GM23248 (cell line): ENCODE measurements at regions not wholly inside any gene's neighbourhood (a gene's known extent, or its start where the extent isn't known, plus 50 kb on each side); places are given as distances from the start of the nearest gene placed in this dataset.

Source experiments
- DNase-seq: peaks from one replicate; pipeline ENCODE4 v3.0.0-alpha.2; 2015
- H2AFZ ChIP-seq: fragments of 200-600 bp; sonication (generic); 2 replicates; pipeline ENCODE4 v1.6.1; 2016; ENCODE audit warnings: antibody characterized with exemption
- H3F3A ChIP-seq: fragments of 200-600 bp; sonication (generic); 2 replicates; pipeline ENCODE4 v1.6.1; 2016; ENCODE audit warnings: mild to moderate bottlenecking, antibody characterized with exemption, mixed run types; ENCODE audit not compliant: insufficient read depth
- H3K27ac ChIP-seq: fragments of 200-600 bp; sonication (generic); 2 replicates; pipeline ENCODE4 v1.5.1; 2016; ENCODE audit warnings: mild to moderate bottlenecking
- H3K27me3 ChIP-seq: fragments of 200-600 bp; sonication (generic); replicated peaks from 2 replicates; pipeline ENCODE4 v1.6.1; 2016; ENCODE audit warnings: mild to moderate bottlenecking; ENCODE audit not compliant: insufficient read depth
- H3K36me3 ChIP-seq: fragments of 200-600 bp; sonication (generic); 2 replicates; pipeline ENCODE4 v1.6.1; 2016; ENCODE audit warnings: low read depth, mild to moderate bottlenecking
- H3K4me1 ChIP-seq: fragments of 200-600 bp; sonication (generic); 2 replicates; pipeline ENCODE4 v1.6.1; 2016; ENCODE audit warnings: mild to moderate bottlenecking; ENCODE audit not compliant: insufficient read depth
- H3K4me2 ChIP-seq: fragments of 200-600 bp; sonication (generic); one replicate; pipeline ENCODE4 v1.6.1; 2016; ENCODE audit warnings: mild to moderate bottlenecking; ENCODE audit not compliant: unreplicated experiment
- H3K4me3 ChIP-seq: fragments of 200-600 bp; sonication (generic); 2 replicates; pipeline ENCODE4 v1.5.1; 2016; ENCODE audit warnings: mild to moderate bottlenecking
- H3K79me2 ChIP-seq: fragments of 200-600 bp; sonication (generic); 2 replicates; pipeline ENCODE4 v1.6.1; 2016; ENCODE audit warnings: mild to moderate bottlenecking; ENCODE audit not compliant: insufficient read depth
- H3K9ac ChIP-seq: fragments of 200-600 bp; sonication (generic); 2 replicates; pipeline ENCODE4 v1.6.1; 2016; ENCODE audit warnings: mild to moderate bottlenecking
- H3K9me2 ChIP-seq: fragments of 200-600 bp; sonication (generic); 2 replicates; pipeline ENCODE4 v1.6.1; 2016; ENCODE audit warnings: mixed run types, mild to moderate bottlenecking, moderate library complexity; ENCODE audit not compliant: insufficient read depth
- H3K9me3 ChIP-seq: fragments of 200-600 bp; sonication (generic); one replicate; pipeline ENCODE4 v1.6.1; 2017; ENCODE audit warnings: low read depth
- H4K20me1 ChIP-seq: fragments of 200-600 bp; sonication (generic); 2 replicates; pipeline ENCODE4 v1.6.0; 2016; ENCODE audit not compliant: insufficient read depth
- EZH2 ChIP-seq: fragments of 200-600 bp; sonication (generic); IDR thresholded peaks from 2 replicates; pipeline ENCODE4 v1.6.1; 2018; ENCODE audit warnings: antibody characterized with exemption, mild to moderate bottlenecking; ENCODE audit not compliant: insufficient read depth, poor library complexity, severe bottlenecking
- EZH2phosphoT487 ChIP-seq: fragments of 200-600 bp; sonication (generic); IDR thresholded peaks from 2 replicates; pipeline ENCODE4 v1.6.1; 2018; ENCODE audit warnings: antibody characterized with exemption, moderate library complexity, mild to moderate bottlenecking, low read depth; ENCODE audit not compliant: insufficient read depth
- WGBS, 2 experiments: methylation state at CpG; one replicate each; pipeline ENCODE4 v1.1.6; 2015 to 2017; ENCODE audit warnings: low lambda C conversion rate in 2 of 2, low coverage in 1 of 2; ENCODE audit errors: missing lambda C conversion rate in 2 of 2; 5-methylcytosine and 5-hydroxymethylcytosine counted together
- in situ Hi-C: fragments of 300-500 bp; cut with MboI; formaldehyde crosslinking; loops from 2 replicates; pipeline ENCODE4 v1.15.0; 2020

GRCh38 chr4:180788729-180789128 is 1454.5 kb upstream of the TENM3 start:
- H3F3A ChIP-seq: no peaks in the 10 kb centered on the region
- no peak overlapping the region for H2AFZ ChIP-seq
- no peaks in the 10 kb centered on the region for H3K36me3 ChIP-seq
- no peaks in the 10 kb centered on the region for H3K9me3 ChIP-seq
- H3K4me3 ChIP-seq: no peak overlapping the region
- in situ Hi-C loops: no loop called here
- H3K4me2 ChIP-seq: no peak overlapping the region
- no peaks in the 10 kb centered on the region for H3K9me2 ChIP-seq
- no peaks in the 10 kb centered on the region for H4K20me1 ChIP-seq
- 29 to 30% methylated on average over 8 of the region's 8 CpGs for WGBS, 2 experiments
- H3K4me1 ChIP-seq: no peaks in the 10 kb centered on the region
- no peak overlapping the region for H3K9ac ChIP-seq
- no peak overlapping the region for H3K27ac ChIP-seq
- no peaks in the 10 kb centered on the region for H3K27me3 ChIP-seq
- H3K79me2 ChIP-seq: no peaks in the 10 kb centered on the region
- TF ChIP-seq EZH2phosphoT487 (no peak), EZH2 (no peak)
- no peak for DNase-seq

DNA sequence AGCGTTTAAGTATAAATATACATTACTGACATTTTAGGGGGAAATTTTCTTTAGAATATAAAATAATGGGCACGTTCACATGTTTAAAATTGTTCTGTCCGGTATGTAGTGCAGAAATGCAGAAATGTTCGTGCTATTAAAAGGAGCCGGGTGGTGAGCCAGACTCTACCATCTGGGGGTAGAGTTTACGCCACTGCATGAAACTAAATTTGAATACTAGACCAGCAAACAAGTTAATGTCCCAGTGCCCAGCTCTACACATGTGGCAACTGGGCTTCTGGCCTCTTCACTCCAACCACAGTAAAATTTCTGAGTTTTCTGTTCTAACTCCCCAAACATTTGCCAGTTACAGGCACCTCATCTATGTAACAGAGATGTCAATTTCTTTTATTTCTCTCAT is 1453.3 kb upstream of the TENM3 start:
- Histone ChIP-seq H2AFZ (no peak overlapping the region), H3K27ac (no peak overlapping the region), H3F3A (no peaks in the 10 kb centered on the region), H3K9me3 (no peaks in the 10 kb centered on the region), H3K79me2 (no peaks in the 10 kb centered on the region), H4K20me1 (no peaks in the 10 kb centered on the region), H3K4me1 (no peaks in the 10 kb centered on the region), H3K4me2 (no peak overlapping the region), H3K4me3 (no peak overlapping the region), H3K27me3 (no peaks in the 10 kb centered on the region), H3K36me3 (no peaks in the 10 kb centered on the region), H3K9ac (no peak overlapping the region), H3K9me2 (no peaks in the 10 kb centered on the region)
- TF ChIP-seq EZH2: no peak
- TF ChIP-seq EZH2phosphoT487: no peak
- in situ Hi-C loops: no loop called here
- no peak for DNase-seq
- WGBS, 2 experiments: 35 to 41% methylated on average over 6 of the region's 6 CpGs

- H3K4me1 ChIP-seq: no peaks in the 10 kb centered on the region
- H3K9ac ChIP-seq: no peak overlapping the region
- no peaks in the 10 kb centered on the region for H3K79me2 ChIP-seq
- no peaks in the 10 kb centered on the region for H3K9me2 ChIP-seq
- no peak overlapping the region for H2AFZ ChIP-seq
- no peak overlapping the region for H3K4me3 ChIP-seq
- H3F3A ChIP-seq: no peaks in the 10 kb centered on the region
- DNase-seq: no peak
- WGBS, 2 experiments: 7 to 13% methylated on average over 3 of the region's 3 CpGs
- TF ChIP-seq EZH2 (no peak), EZH2phosphoT487 (no peak)
- in situ Hi-C loops: no loop called here
- no peaks in the 10 kb centered on the region for H3K27me3 ChIP-seq
- H3K4me2 ChIP-seq: no peak overlapping the region
- no peaks in the 10 kb centered on the region for H3K36me3 ChIP-seq
- H3K27ac ChIP-seq: no peak overlapping the region
- H3K9me3 ChIP-seq: no peaks in the 10 kb centered on the region
- H4K20me1 ChIP-seq: no peaks in the 10 kb centered on the region
Measured at GRCh38 chr4:180790471-180790870, 1452.7 kb upstream of the TENM3 start.

- in situ Hi-C loops: no loop called here
- Histone ChIP-seq H4K20me1 (no peaks in the 10 kb centered on the region), H3K79me2 (no peaks in the 10 kb centered on the region), H3K9ac (no peak overlapping the region), H3K27me3 (no peaks in the 10 kb centered on the region), H3K9me3 (no peaks in the 10 kb centered on the region), H3K36me3 (no peaks in the 10 kb centered on the region), H3K4me1 (no peaks in the 10 kb centered on the region), H3K27ac (no peak overlapping the region), H3K9me2 (no peaks in the 10 kb centered on the region), H2AFZ (no peak overlapping the region), H3K4me3 (no peak overlapping the region), H3K4me2 (no peak overlapping the region), H3F3A (no peaks in the 10 kb centered on the region)
- TF ChIP-seq EZH2phosphoT487 (no peak), EZH2 (no peak)
- DNase-seq: no peak
Measured at GRCh38 chr4:180792541-180792940, 1450.7 kb upstream of the TENM3 start.

- 15 to 21% methylated on average over 2 of the region's 2 CpGs for WGBS, 2 experiments
- no peaks in the 10 kb centered on the region for H3K36me3 ChIP-seq
Measured at GRCh38 chr4:180794333-180794732, 1448.9 kb upstream of the TENM3 start.

More at GRCh38 chr4:180794333-180794732, 1448.9 kb upstream of the TENM3 start:
- Histone ChIP-seq H3K4me3 (no peak overlapping the region), H3K4me1 (no peaks in the 10 kb centered on the region), H3K9me2 (no peaks in the 10 kb centered on the region), H3K27ac (no peak overlapping the region), H2AFZ (no peak overlapping the region), H3K4me2 (no peak overlapping the region), H4K20me1 (no peaks in the 10 kb centered on the region), H3F3A (no peaks in the 10 kb centered on the region), H3K27me3 (no peaks in the 10 kb centered on the region), H3K79me2 (no peaks in the 10 kb centered on the region), H3K9ac (no peak overlapping the region), H3K9me3 (no peaks in the 10 kb centered on the region)
- no peak for DNase-seq
- no peak for TF ChIP-seq EZH2
- no peak for TF ChIP-seq EZH2phosphoT487
- in situ Hi-C loops: no loop called here
